ENCODE measurements at regions not wholly inside any gene's neighbourhood (a gene's known extent, or its start where the extent isn't known, plus 50 kb on each side); places are given as distances from the start of the nearest gene placed in this dataset.

DNA sequence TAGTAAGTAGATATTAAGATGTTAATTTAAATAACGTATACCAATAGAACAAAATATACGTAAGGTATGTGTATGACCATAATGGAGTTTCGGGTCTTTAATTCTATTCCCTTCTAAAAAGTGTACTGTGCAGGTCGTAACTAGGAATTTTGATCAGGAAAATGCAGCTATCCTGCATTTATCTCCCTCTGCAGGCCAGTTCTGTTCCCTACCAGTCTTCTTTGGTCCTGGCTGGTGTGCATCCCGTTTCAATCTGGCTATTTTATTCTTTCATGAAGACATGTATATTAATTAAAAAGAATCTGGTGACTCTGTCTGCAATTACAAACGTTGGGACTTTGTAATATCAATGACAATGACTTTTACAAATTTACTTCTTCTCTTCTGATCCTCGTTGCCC is 534.1 kb upstream of the AADAT start:
- TF ChIP-seq, protein P1, sequence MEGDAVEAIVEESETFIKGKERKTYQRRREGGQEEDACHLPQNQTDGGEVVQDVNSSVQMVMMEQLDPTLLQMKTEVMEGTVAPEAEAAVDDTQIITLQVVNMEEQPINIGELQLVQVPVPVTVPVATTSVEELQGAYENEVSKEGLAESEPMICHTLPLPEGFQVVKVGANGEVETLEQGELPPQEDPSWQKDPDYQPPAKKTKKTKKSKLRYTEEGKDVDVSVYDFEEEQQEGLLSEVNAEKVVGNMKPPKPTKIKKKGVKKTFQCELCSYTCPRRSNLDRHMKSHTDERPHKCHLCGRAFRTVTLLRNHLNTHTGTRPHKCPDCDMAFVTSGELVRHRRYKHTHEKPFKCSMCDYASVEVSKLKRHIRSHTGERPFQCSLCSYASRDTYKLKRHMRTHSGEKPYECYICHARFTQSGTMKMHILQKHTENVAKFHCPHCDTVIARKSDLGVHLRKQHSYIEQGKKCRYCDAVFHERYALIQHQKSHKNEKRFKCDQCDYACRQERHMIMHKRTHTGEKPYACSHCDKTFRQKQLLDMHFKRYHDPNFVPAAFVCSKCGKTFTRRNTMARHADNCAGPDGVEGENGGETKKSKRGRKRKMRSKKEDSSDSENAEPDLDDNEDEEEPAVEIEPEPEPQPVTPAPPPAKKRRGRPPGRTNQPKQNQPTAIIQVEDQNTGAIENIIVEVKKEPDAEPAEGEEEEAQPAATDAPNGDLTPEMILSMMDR (IDR thresholded peaks at IDR 0.05), result no peak
- TF ChIP-seq, protein P2, sequence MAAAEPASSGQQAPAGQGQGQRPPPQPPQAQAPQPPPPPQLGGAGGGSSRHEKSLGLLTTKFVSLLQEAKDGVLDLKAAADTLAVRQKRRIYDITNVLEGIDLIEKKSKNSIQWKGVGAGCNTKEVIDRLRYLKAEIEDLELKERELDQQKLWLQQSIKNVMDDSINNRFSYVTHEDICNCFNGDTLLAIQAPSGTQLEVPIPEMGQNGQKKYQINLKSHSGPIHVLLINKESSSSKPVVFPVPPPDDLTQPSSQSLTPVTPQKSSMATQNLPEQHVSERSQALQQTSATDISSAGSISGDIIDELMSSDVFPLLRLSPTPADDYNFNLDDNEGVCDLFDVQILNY (CRISPR knock-in tag; IDR thresholded peaks at IDR 0.05), result no peak
- TF ChIP-seq, protein P3, sequence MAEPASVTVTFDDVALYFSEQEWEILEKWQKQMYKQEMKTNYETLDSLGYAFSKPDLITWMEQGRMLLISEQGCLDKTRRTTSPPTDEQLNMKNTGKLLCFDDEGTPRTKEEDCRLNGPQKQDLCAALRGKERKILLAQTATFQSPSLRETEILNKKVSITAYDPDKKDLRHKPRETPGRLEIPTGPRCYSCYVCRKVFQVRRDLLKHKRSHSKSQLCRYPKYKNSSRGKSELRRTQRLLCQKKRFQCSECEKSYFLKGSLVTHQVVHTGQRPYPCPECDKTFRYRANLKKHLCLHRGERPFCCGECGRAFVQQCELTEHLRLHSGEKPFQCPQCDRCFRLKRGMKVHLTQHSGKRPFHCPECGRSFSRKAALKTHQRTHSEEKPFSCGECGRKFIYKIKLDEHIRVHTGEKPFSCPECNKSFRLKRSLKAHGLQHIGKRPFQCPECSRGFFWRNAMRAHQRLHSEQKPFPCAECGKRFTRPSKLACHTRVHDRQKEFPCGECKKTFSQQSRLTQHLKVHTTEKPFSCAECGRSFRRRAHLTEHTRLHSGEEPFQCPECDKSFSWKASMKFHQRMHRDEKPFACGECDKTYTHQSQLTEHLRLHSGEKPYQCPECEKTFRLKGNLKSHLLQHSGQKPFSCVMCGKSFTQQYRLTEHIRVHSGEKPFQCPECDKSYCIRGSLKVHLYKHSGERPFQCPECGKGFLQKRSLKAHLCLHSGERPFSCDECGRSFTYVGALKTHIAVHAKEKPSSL (CRISPR knock-in tag; conservative IDR thresholded peaks at IDR 0.05), result no peak
- TF ChIP-seq, protein P4, sequence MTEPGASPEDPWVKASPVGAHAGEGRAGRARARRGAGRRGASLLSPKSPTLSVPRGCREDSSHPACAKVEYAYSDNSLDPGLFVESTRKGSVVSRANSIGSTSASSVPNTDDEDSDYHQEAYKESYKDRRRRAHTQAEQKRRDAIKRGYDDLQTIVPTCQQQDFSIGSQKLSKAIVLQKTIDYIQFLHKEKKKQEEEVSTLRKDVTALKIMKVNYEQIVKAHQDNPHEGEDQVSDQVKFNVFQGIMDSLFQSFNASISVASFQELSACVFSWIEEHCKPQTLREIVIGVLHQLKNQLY (CRISPR knock-in tag; IDR thresholded peaks at IDR 0.05), result no peak
- TF ChIP-seq NR1H2 (CRISPR knock-in tag; IDR thresholded peaks at IDR 0.05) (no peak), FOXJ3 (CRISPR knock-in tag; IDR thresholded peaks at IDR 0.05; ENCODE audit: borderline replicate concordance) (no peak), ATF1 (CRISPR knock-in tag; IDR thresholded peaks at IDR 0.05) (no peak), SMAD4 (CRISPR knock-in tag; IDR thresholded peaks at IDR 0.05) (no peak), PRRX2 (CRISPR knock-in tag; IDR thresholded peaks at IDR 0.05) (no peak), JUN (CRISPR knock-in tag; IDR thresholded peaks at IDR 0.05) (no peak), SMAD3 (CRISPR knock-in tag; IDR thresholded peaks at IDR 0.05; ENCODE audit: borderline replicate concordance) (no peak)
- TF ChIP-seq, protein P5, sequence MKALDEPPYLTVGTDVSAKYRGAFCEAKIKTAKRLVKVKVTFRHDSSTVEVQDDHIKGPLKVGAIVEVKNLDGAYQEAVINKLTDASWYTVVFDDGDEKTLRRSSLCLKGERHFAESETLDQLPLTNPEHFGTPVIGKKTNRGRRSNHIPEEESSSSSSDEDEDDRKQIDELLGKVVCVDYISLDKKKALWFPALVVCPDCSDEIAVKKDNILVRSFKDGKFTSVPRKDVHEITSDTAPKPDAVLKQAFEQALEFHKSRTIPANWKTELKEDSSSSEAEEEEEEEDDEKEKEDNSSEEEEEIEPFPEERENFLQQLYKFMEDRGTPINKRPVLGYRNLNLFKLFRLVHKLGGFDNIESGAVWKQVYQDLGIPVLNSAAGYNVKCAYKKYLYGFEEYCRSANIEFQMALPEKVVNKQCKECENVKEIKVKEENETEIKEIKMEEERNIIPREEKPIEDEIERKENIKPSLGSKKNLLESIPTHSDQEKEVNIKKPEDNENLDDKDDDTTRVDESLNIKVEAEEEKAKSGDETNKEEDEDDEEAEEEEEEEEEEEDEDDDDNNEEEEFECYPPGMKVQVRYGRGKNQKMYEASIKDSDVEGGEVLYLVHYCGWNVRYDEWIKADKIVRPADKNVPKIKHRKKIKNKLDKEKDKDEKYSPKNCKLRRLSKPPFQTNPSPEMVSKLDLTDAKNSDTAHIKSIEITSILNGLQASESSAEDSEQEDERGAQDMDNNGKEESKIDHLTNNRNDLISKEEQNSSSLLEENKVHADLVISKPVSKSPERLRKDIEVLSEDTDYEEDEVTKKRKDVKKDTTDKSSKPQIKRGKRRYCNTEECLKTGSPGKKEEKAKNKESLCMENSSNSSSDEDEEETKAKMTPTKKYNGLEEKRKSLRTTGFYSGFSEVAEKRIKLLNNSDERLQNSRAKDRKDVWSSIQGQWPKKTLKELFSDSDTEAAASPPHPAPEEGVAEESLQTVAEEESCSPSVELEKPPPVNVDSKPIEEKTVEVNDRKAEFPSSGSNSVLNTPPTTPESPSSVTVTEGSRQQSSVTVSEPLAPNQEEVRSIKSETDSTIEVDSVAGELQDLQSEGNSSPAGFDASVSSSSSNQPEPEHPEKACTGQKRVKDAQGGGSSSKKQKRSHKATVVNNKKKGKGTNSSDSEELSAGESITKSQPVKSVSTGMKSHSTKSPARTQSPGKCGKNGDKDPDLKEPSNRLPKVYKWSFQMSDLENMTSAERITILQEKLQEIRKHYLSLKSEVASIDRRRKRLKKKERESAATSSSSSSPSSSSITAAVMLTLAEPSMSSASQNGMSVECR (CRISPR knock-in tag; IDR thresholded peaks at IDR 0.05; ENCODE audit: borderline replicate concordance), result no peak
